GM19452 (cell line): ENCODE measurements at regions not wholly inside any gene's neighbourhood (a gene's known extent, or its start where the extent isn't known, plus 50 kb on each side); places are given as distances from the start of the nearest gene placed in this dataset.

Experiments
- ATAC-seq: cut with Tn5 transposase; IDR thresholded peaks from one replicate; pipeline ENCODE4 v1.9.1; 2021; ENCODE audit not compliant: unreplicated experiment

GRCh38 chr12:24244231-24244630 lies 294.8 kb upstream of the SOX5 start:
- no peak for ATAC-seq

GRCh38 chr12:24240707-24241106 lies 291.2 kb upstream of the SOX5 start:
- ATAC-seq: no peak

DNA sequence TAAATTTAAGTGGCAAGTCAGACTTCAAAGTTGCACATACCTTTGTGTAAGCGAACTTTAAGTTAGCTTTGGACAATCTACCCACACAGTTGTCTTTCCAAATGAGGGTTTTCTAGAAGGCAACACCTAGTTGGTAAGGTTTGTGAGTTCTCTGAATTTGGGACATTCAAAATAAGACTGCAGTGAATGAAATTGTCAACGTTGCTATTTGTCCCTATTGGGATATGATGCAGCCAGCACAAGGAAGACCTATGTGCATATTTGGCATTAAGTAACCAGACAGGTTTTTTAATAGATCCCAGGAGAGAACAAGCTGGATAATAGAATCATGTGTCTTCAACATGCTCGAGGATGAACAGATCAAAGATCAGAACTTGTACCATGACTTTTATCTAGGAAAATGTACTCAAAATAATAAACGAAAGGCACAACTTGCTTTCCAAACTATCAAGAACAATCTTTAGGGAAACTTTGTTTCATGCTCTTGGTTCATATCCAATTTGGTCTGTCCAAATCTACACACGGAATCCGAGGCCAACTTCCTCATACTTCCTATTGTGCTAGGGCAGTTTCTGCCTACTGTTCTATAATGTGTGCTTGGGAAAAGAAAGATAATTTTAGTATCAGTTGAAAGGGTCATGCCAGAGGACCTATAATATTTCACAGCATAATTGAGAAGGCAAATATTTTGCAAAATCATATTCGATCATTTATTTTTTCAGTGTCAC lies 284.2 kb upstream of the SOX5 start:
- no peak for ATAC-seq

GRCh38 chr12:24232531-24232930 lies 283.1 kb upstream of the SOX5 start:
- ATAC-seq: no peak

DNA sequence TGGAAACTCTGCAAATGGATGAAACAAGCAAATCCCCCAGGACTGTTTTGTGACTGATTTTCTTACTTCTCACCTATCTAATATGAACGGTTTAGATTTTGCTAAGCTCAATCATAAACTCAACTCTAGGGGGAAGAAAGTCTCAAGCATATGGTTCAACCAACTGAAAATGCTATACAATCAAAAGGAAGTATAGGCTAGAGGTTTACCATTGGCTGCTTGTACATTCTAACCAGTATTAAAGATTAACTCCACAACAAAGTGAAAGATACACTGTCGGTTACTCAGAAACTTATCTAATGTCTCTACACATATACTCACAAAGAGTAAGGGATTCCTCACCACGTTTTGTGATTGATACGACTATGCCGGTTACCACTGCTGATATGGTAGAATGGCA lies 281.8 kb upstream of the SOX5 start:
- ATAC-seq: peak; percentile 87

DNA sequence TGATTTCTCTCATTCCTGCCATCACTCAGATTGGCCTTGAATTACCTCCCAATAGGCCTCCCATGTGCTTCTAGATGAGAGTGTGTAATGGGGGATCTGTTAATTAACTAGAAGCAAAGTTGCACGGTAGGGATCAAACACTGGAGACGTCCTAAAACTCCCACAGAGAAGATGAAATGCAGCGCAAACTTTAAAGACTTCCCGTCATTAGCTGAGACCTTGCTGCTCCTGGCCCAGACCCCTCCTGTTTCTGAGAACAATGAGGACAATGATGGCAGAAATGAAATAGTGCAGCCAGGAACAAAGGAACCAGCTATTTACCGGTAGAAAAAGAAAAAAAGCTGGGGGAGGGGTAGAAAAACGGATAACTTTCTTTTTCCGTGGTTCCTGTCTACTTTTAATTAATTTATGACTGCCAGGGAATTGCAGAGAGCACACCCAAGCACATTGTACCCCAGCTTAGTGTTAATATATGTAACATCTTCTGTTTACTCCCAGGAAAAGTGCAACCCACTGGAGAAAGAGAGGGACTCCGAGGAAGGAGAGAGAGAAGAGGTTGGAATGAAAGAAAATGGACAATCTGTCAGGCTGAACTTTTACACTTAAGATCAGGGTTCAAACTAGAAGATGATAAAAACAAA lies 280.7 kb upstream of the SOX5 start:
- no peak for ATAC-seq

DNA sequence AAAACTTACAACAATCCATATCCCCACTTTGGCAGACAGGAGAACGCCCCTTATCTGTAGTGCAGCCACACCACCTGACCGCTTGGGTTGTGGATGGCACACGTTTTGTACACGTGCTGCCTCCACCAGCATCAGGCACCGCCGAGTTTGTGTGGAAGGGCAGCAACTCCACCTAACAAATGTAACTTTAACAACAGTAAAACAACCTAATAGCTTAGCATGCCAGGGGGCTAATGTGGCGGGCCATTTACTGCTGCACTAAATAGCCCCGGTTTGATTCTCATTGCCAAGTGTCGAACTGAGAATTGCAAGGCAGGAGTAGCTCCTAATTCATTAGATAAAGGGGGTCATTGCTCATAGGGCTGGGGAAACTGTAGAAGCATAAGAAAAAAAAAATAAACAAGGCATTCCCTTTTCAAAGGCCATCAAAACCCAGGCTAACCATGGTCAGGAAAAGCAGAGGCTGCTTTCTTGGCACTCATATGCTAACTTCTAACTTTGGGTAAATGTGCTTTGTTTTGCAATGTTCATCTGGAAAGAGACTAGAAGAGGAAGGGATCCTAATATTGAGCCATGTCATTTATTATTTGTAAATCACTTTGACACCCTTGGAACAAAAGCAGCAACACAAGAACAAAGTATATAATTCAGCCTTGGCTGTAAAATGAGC lies 279.7 kb upstream of the SOX5 start:
- ATAC-seq: no peak

DNA sequence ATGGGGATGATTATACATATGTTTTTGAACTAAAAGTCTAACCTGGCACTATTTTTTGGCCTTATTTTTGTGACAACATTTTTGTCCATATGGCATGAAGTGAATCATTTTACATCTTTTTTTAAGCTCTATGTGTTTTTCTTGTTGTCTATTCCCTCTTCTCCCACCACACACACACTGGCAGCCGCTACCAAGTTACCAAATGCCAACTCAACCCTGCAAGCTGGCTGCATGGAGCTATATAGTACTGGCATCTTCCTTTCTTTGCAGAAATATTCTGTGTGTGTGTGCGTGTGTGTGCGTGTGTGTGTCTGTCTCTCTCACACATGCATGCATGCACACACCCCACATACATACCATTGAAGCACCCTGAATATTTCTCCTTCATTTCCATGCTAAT lies 278.9 kb upstream of the SOX5 start:
- no peak for ATAC-seq

DNA sequence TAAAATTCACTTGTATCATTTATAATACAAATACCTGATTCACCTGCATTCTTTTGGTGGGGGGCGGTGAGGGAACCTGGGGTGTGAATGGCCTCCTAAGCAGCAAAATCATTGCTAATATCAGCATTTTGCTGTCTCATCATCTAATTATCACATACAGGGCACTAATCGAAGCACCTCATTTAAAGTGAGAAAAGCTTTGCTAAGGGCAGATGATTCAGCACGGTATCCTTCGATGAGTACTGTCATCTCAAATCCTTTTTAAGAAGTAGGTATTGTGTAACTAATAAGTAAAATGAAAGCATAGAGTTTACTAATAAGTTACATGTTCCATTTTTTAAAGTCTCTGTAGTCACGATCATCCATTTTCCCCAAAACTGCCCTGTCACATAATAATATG lies 278.1 kb upstream of the SOX5 start:
- ATAC-seq: no peak

GRCh38 chr12:24226745-24227350 lies 277.4 kb upstream of the SOX5 start:
- no peak for ATAC-seq

DNA sequence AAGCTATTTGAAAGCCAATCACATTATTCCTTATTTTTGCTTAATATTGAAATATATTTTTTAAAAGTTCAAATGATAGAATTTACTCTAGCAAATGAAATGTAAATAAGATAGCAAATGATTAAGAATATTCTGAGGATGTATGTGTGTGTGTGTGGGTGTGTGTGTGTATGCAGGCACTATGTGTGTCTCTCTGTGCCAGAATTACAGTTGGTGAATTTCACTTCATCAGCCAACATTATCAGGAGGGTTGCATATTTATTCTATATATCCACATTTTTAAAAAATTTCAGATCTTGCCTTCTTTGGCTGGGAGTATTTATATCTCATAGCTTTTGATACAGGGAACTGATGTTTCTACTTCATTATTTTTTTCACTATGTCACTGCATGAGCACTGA lies 274.9 kb upstream of the SOX5 start:
- ATAC-seq: no peak

- no peak for ATAC-seq
These were observed 274.5 kb upstream of the SOX5 start for GRCh38 chr12:24223926-24224325.

GRCh38 chr12:24222968-24223367 lies 273.5 kb upstream of the SOX5 start:
- ATAC-seq: no peak

GRCh38 chr12:24212496-24212895 lies 263.0 kb upstream of the SOX5 start:
- ATAC-seq: no peak

- ATAC-seq: no peak
These were observed 257.2 kb upstream of the SOX5 start for GRCh38 chr12:24206621-24207020.

DNA sequence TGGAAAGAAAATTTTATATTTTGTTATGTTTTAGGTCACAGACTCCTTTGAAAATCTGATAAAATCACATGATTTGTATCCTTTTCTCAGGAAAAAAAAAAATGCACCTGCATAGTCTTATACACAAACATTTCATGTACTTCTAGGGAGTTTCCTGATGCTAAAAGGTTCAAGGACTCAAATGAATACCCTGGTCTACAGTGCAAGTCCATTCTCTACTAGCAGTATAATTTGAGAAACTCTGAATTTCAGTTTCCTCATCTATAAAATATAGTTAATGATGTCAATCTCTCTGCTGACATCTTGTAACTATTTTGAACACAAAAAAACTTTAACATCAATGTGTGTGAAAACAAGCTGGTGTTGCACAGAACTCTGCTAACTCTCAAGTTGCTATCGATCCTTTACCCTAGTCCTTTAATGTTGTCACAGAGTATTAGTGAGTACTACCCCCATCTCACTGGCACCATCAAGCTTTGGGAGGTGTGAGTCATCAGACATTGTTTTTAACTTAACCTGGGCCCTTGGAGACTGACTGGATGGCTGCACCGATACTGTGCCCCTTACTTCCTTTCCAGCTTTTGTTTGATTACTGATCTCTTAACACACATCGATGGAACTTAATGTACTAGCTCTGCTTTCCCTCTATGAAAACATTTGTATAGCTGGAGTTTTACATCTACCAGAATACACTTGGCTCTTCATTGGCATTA lies 251.9 kb upstream of the SOX5 start:
- ATAC-seq: peak; percentile 46

GRCh38 chr12:24200010-24200409 lies 250.5 kb upstream of the SOX5 start:
- ATAC-seq: peak; percentile 42

- ATAC-seq: no peak
These were observed 249.6 kb upstream of the SOX5 start for GRCh38 chr12:24198936-24199671.

DNA sequence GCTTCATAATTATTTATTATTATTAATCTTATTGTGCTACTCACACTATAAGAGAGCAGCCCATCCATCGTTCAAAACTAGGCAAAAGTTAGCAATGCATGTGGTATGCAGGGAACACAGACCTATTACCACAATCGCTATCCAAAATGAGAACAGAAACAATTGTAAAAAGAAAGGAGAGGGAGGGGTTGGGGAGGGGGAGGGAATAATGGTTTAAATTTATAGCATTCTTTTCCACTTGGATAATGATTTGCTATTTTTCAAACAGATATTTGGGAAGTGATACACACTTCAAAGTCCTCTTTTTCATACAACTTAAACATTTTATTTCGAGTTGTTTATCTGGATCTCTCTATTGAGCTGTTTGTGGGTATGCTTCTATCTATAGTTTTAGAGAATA lies 248.6 kb upstream of the SOX5 start:
- no peak for ATAC-seq

- no peak for ATAC-seq
These were observed 248.1 kb upstream of the SOX5 start for GRCh38 chr12:24197532-24197931.

DNA sequence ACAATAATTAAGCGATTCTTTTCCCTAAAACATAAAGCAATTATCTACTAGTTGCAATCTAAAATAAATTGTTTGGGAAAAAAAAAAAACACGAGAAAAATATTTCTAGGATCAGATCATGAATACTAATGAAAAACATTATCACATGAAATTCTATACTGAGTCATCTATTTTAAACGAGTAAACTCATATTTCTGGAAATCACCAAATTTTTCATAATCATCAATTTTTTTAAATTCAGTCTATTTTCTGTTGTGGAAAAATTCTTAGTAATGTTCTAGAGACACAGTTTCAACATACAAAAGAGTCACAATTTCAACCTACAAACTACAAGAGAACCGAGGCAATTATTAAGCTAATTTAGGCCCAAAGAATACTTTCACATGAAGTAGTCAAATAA lies 245.6 kb upstream of the SOX5 start:
- ATAC-seq: no peak
